WERI-Rb-1 (cell line): ENCODE measurements at regions not wholly inside any gene's neighbourhood (a gene's known extent, or its start where the extent isn't known, plus 50 kb on each side); places are given as distances from the start of the nearest gene placed in this dataset.

ENCODE experiments used
- DNase-seq: peaks from one replicate; pipeline ENCODE4 v3.0.0-alpha.2; 2020
- H3K27ac ChIP-seq: fragments of 250-450 bp; sonication (Bioruptor Pico); 2 replicates; pipeline ENCODE4 v1.5.1; 2020; ENCODE audit warnings: mild to moderate bottlenecking, moderate library complexity
- H3K27me3 ChIP-seq: fragments of 250-450 bp; sonication (Bioruptor Pico); 2 replicates; pipeline ENCODE4 v1.5.1; 2021; ENCODE audit warnings: mild to moderate bottlenecking, low read depth, moderate library complexity; ENCODE audit not compliant: insufficient read depth, severe bottlenecking
- H3K36me3 ChIP-seq: fragments of 250-450 bp; sonication (Bioruptor Pico); 2 replicates; pipeline ENCODE4 v1.5.1; 2020; ENCODE audit warnings: mild to moderate bottlenecking, moderate library complexity
- H3K4me3 ChIP-seq: 2 replicates; pipeline ENCODE4 v1.5.1; 2011; ENCODE audit warnings: low read depth, mild to moderate bottlenecking, control low read depth, low read length
- H3K9me3 ChIP-seq: fragments of 250-450 bp; sonication (Bioruptor Pico); 2 replicates; pipeline ENCODE4 v1.5.1; 2021; ENCODE audit warnings: mild to moderate bottlenecking, moderate library complexity; ENCODE audit not compliant: severe bottlenecking
- CTCF ChIP-seq: IDR thresholded peaks from 2 replicates; pipeline ENCODE4 v1.5.1; 2011; ENCODE audit warnings: low read depth, mild to moderate bottlenecking, control low read depth, inconsistent platforms, low read length

GRCh38 chr2:128835342-128835855 lies 516.7 kb upstream of the HS6ST1 start:
- no peaks in the 10 kb centered on the region for H3K9me3 ChIP-seq
- H3K27ac ChIP-seq: no peak overlapping the region
- H3K36me3 ChIP-seq: no peaks in the 10 kb centered on the region
- no peak for DNase-seq
- no peak for TF ChIP-seq CTCF
- no peak overlapping the region for H3K4me3 ChIP-seq
- H3K27me3 ChIP-seq: no peaks in the 10 kb centered on the region

DNA sequence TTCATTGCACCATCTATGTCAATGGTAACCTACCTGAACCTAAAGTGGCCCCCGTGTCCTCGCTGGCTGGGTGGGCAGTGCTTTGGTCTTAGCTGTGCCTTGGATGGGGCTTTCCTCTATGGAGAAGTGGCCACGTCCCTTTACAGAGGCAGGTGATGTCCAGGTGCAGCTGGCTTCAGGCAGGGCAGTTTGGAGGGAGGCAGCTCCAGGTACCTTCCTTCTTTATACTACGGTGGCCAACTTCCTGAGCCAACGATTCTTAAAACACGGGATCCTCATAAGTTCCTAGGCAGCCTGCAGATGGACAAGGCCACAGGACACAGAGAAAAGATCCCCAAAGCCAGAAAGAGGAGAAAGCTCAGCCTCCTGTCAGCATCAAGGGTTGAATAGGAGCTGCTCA lies 517.3 kb upstream of the HS6ST1 start:
- no peaks in the 10 kb centered on the region for H3K36me3 ChIP-seq
- H3K27ac ChIP-seq: no peak overlapping the region
- H3K27me3 ChIP-seq: no peaks in the 10 kb centered on the region
- no peak for TF ChIP-seq CTCF
- no peak overlapping the region for H3K4me3 ChIP-seq
- no peak for DNase-seq
- no peaks in the 10 kb centered on the region for H3K9me3 ChIP-seq

DNA sequence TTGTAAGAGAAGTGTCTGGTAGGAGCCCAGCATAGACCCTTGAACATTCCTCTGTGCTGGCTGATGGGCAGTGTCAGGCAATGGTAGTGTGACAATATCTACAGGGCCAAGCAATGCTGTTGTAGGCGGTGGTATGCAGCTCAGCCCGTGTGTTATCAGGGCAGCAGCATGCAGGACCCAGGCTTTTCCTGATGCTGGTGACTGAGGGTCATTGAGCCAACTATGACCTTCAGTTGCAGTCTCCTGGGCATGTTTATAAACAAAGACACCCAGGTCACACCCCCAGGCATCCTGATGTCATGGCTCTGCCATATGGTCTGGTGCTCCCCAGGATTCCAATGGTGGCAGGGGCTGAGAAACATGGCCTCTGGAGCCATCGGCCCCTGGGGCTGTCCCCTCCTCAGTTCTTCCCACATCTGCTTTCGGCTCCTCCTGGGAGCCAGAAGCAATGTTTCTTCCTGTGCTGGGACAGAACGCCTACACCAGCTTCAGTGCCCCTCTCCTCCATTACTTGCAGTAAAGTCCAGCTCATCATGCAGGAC lies 518.0 kb upstream of the HS6ST1 start:
- Histone ChIP-seq H3K9me3 (no peaks in the 10 kb centered on the region), H3K27me3 (no peaks in the 10 kb centered on the region), H3K4me3 (no peak overlapping the region), H3K36me3 (no peaks in the 10 kb centered on the region), H3K27ac (no peak overlapping the region)
- DNase-seq: no peak
- TF ChIP-seq CTCF: no peak

- H3K27ac ChIP-seq: no peak overlapping the region
- H3K27me3 ChIP-seq: no peaks in the 10 kb centered on the region
- TF ChIP-seq CTCF: no peak
- no peak overlapping the region for H3K4me3 ChIP-seq
- DNase-seq: no peak
- no peaks in the 10 kb centered on the region for H3K9me3 ChIP-seq
- no peaks in the 10 kb centered on the region for H3K36me3 ChIP-seq
These were observed 519.6 kb upstream of the HS6ST1 start for GRCh38 chr2:128838244-128838643.

DNA sequence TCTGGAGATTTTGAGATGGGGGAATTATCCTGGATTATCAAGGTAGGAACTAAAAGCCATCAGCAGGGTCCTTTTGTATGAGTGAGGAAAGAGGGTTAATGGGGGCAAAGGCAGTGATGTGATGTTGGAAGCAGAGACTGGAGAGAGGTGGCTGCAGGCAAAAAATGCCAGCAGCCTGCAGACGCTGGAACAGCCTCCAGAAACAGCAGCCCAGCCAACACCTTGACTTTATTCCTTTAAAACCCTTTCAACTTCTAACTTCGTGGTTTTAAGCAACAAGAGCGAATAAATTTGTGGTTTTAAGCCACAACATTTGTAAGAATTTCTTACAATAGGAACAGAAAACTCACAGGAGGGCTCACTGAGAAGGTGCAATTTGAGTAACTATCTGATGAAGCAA lies 523.1 kb upstream of the HS6ST1 start:
- Histone ChIP-seq H3K36me3 (no peaks in the 10 kb centered on the region), H3K27ac (no peak overlapping the region), H3K9me3 (no peaks in the 10 kb centered on the region), H3K27me3 (no peaks in the 10 kb centered on the region), H3K4me3 (no peak overlapping the region)
- DNase-seq: no peak
- no peak for TF ChIP-seq CTCF

DNA sequence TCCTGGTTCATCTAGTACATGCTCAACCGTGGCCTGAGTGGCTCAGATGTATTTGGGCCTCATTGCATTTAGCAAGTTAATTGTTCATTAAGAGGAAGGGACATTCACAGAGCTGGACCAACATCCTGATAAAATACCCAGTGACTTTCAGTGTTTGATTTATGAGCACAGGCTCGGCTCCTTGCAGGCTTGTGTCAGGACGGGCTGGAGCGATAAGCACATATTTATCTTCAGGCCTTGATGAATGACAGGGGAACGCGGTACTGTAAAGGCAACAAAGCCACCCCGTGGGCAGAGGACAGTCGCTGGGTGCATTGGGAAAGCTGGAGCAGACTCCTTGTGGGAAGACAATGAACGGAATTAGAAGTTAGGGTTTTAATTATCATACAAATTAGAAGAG lies 548.6 kb upstream of the HS6ST1 start:
- Histone ChIP-seq H3K27ac (no peak overlapping the region), H3K27me3 (no peaks in the 10 kb centered on the region), H3K9me3 (no peaks in the 10 kb centered on the region), H3K36me3 (no peaks in the 10 kb centered on the region), H3K4me3 (no peak overlapping the region)
- DNase-seq: no peak
- TF ChIP-seq CTCF: no peak
